SK-N-SH (cell line): ENCODE measurements at regions not wholly inside any gene's neighbourhood (a gene's known extent, or its start where the extent isn't known, plus 50 kb on each side); places are given as distances from the start of the nearest gene placed in this dataset.

ENCODE experiments used
- CTCF ChIA-PET: fragments of 300-600, 350-600 bp; formaldehyde crosslinking; extraction: SDS; loops from one replicate; lab custom pipeline; 2021; lab: Yijun Ruan, JAX
- POLR2A ChIA-PET: fragments of 350-600 bp; sonication (Branson Sonifier 250); formaldehyde crosslinking; extraction: SDS; loops from one replicate; lab custom pipeline; 2020; ENCODE audit warnings: antibody characterized with exemption, inconsistent platforms; lab: Yijun Ruan, JAX
- DNase-seq: peaks from one replicate; pipeline ENCODE4 v3.0.0; 2012
- H2AFZ ChIP-seq: fragments of 200-600 bp; sonication (generic); 2 replicates; pipeline ENCODE4 v1.8.1; 2016; ENCODE audit warnings: antibody characterized with exemption, mild to moderate bottlenecking, low read depth
- H3F3A ChIP-seq: fragments of 200-600 bp; sonication (generic); replicated peaks from 2 replicates; pipeline ENCODE3; 2016; ENCODE audit warnings: antibody characterized with exemption, mild to moderate bottlenecking; ENCODE audit not compliant: insufficient read depth
- H3K27ac ChIP-seq, 2 experiments: fragments of 200-500 bp in 1 of 2; fragments of 200-600 bp in 1 of 2; sonication (Bioruptor generic) in 1 of 2; sonication (generic), shearing (Covaris generic) in 1 of 2; 2 replicates each; pipeline versions ENCODE4 v1.5.1 to v1.6.1; 2014 to 2016; ENCODE audit warnings: low read depth in 2 of 2, inconsistent platforms in 1 of 2, low read length in 1 of 2, mild to moderate bottlenecking in 1 of 2, mixed read lengths in 1 of 2
- H3K27me3 ChIP-seq: fragments of 200-600 bp; sonication (generic), shearing (Covaris generic); 2 replicates; pipeline ENCODE4 v1.6.1; 2016; ENCODE audit warnings: mixed run types; ENCODE audit not compliant: insufficient read depth
- H3K36me3 ChIP-seq, 2 experiments: fragments of 200-500 bp in 1 of 2; fragments of 200-600 bp in 1 of 2; sonication (Bioruptor generic) in 1 of 2; sonication (generic) in 1 of 2; replicated peaks in 1 of 2; 2 replicates each; pipeline versions ENCODE3 to v1.5.1; 2014 to 2016; ENCODE audit warnings: low read length in 1 of 2, mild to moderate bottlenecking in 1 of 2; ENCODE audit not compliant: insufficient read depth in 2 of 2, control insufficient read depth in 1 of 2
- H3K4me1 ChIP-seq, 2 experiments: fragments of 200-500 bp in 1 of 2; fragments of 200-600 bp in 1 of 2; sonication (Bioruptor generic) in 1 of 2; sonication (generic), shearing (Covaris generic) in 1 of 2; 2 replicates each; pipeline versions ENCODE4 v1.5.1 to v1.6.1; 2014 to 2016; ENCODE audit warnings: low read depth in 1 of 2, low read length in 1 of 2, mixed run types in 1 of 2; ENCODE audit not compliant: insufficient read depth in 2 of 2, control insufficient read depth in 1 of 2
- H3K4me2 ChIP-seq: fragments of 200-600 bp; sonication (generic), shearing (Covaris generic); 2 replicates; pipeline ENCODE4 v1.6.1; 2017; ENCODE audit warnings: mixed run types
- H3K4me3 ChIP-seq, 2 experiments: fragments of 200-500 bp in 1 of 2; fragments of 200-600 bp in 1 of 2; sonication (Bioruptor generic) in 1 of 2; sonication (generic), shearing (Covaris generic) in 1 of 2; 2 replicates each; pipeline versions ENCODE4 v1.5.1 to v1.8.1; 2014 to 2016; ENCODE audit warnings: low read depth in 2 of 2, inconsistent platforms in 1 of 2, low read length in 1 of 2, mild to moderate bottlenecking in 1 of 2, mixed read lengths in 1 of 2, moderate library complexity in 1 of 2
- H3K79me2 ChIP-seq: fragments of 200-600 bp; sonication (generic); 2 replicates; pipeline ENCODE4 v1.8.1; 2017; ENCODE audit warnings: mild to moderate bottlenecking; ENCODE audit not compliant: insufficient read depth
- H3K9ac ChIP-seq: fragments of 200-600 bp; sonication (generic); 2 replicates; pipeline ENCODE4 v1.6.1; 2017; ENCODE audit warnings: mixed run types
- H3K9me2 ChIP-seq: fragments of 200-600 bp; sonication (generic); 2 replicates; pipeline ENCODE4 v1.6.1; 2017; ENCODE audit warnings: mixed run types
- H3K9me3 ChIP-seq: fragments of 200-600 bp; sonication (generic); 2 replicates; pipeline ENCODE4 v1.6.1; 2017; ENCODE audit warnings: mixed run types, mild to moderate bottlenecking, moderate library complexity
- H4K20me1 ChIP-seq: fragments of 200-600 bp; sonication (generic); 2 replicates; pipeline ENCODE4 v1.6.1; 2017; ENCODE audit warnings: mild to moderate bottlenecking, mixed run types; ENCODE audit not compliant: insufficient read depth
- ELF1 ChIP-seq: IDR thresholded peaks from 2 replicates; pipeline ENCODE4 v1.4.0; 2012
- FOXJ3 ChIP-seq: sonication (generic); formaldehyde crosslinking; IDR thresholded peaks from 2 replicates; pipeline ENCODE4 v1.5.1; 2020; ENCODE audit warnings: mild to moderate bottlenecking, missing genetic modification reagents
- GATA2 ChIP-seq: sonication (generic); formaldehyde crosslinking; IDR thresholded peaks from 2 replicates; pipeline ENCODE4 v1.5.0; 2020; ENCODE audit warnings: mild to moderate bottlenecking, missing genetic modification reagents
- JUND ChIP-seq: IDR thresholded peaks from 2 replicates; pipeline ENCODE4 v1.4.0; 2012
- MAX ChIP-seq: IDR thresholded peaks from 2 replicates; pipeline ENCODE4 v1.4.0; 2012; ENCODE audit warnings: low read depth
- MXI1 ChIP-seq: IDR thresholded peaks from 2 replicates; pipeline ENCODE4 v1.6.1; 2012; ENCODE audit warnings: mild to moderate bottlenecking, low read depth, low read length, improper control_type of control experiment
- NFIC ChIP-seq: IDR thresholded peaks from 2 replicates; pipeline ENCODE4 v1.4.0; 2012; ENCODE audit warnings: borderline replicate concordance
- POLR2AphosphoS5 ChIP-seq: IDR thresholded peaks from 2 replicates; pipeline ENCODE4 v1.6.1; 2012; ENCODE audit warnings: low read depth, low read length
- RAD21 ChIP-seq: IDR thresholded peaks from 2 replicates; pipeline ENCODE4 v1.6.1; 2012; ENCODE audit warnings: mild to moderate bottlenecking, low read length
- RCOR1 ChIP-seq: fragments of 150-350 bp; IDR thresholded peaks from 2 replicates; pipeline ENCODE4 v1.6.1; 2017; ENCODE audit warnings: antibody characterized with exemption, low read length
- RXRA ChIP-seq: IDR thresholded peaks from 2 replicates; pipeline ENCODE4 v1.4.0; 2012; ENCODE audit warnings: low read depth, mild to moderate bottlenecking, borderline replicate concordance
- TAF1 ChIP-seq: IDR thresholded peaks from 2 replicates; pipeline ENCODE4 v1.6.1; 2012; ENCODE audit warnings: low read depth, mild to moderate bottlenecking, low read length, moderate library complexity, borderline replicate concordance
- TCF12 ChIP-seq: IDR thresholded peaks from 2 replicates; pipeline ENCODE4 v1.4.0; 2012
- WGBS: methylation state at CpG from one replicate; pipeline ENCODE4 v1.1.6; 2017; ENCODE audit warnings: low lambda C conversion rate; 5-methylcytosine and 5-hydroxymethylcytosine counted together
- TF ChIP-seq, protein P1 (sequence below): fragments of 150-350 bp; IDR thresholded peaks from 2 replicates; pipeline ENCODE4 v1.6.1; 2017; ENCODE audit warnings: antibody characterized with exemption, low read length, low read depth, borderline replicate concordance
- TF ChIP-seq, protein P2 (sequence below): fragments of 150-350 bp; IDR thresholded peaks from 2 replicates; pipeline ENCODE4 v1.6.1; 2016; ENCODE audit warnings: mild to moderate bottlenecking, low read depth, low read length
- TF ChIP-seq, protein P3 (sequence below): IDR thresholded peaks from 2 replicates; pipeline ENCODE4 v1.4.0; 2012; ENCODE audit warnings: low read depth, borderline replicate concordance

DNA sequence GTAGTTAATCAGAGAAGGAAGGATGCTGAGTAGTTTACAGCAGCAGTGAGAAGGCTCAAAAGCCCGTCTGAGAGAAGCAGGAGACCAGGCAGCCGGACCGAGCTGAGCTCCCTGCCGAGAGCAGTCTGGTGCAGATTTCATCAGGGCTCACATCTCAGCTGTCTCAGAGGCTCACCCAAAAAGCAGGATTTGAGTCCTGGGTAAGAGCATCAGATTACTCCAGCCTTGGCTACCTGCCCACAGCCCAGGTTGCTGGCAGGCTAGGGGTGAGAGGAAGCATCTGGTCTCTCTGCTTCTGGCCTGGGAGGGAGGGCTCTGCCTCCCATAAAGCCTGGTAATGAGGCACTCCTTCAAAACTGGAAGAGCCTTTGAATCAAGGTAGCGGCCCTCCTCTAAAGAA is 140.5 kb downstream of the ST6GAL2 start:
- ChIA-PET POLR2A (no interaction called here), CTCF (no interaction called here)
- H3K79me2 ChIP-seq: no peaks in the 10 kb centered on the region
- DNase-seq: peak; percentile 56
- H3K4me3 ChIP-seq: no peak overlapping the region
- no peaks in the 10 kb centered on the region for H3F3A ChIP-seq
- H3K27ac ChIP-seq: peak overlapping the region in 1 of 2 experiments; percentile 77; a peak in 2 of 4 replicates
- no peaks in the 10 kb centered on the region for H3K9me2 ChIP-seq
- WGBS: 19% methylated on average over 5 of the region's 5 CpGs
- no peaks in the 10 kb centered on the region for H3K27me3 ChIP-seq
- no peak for TF ChIP-seq TCF12
- TF ChIP-seq GATA2 (CRISPR knock-in tag): peak; percentile 82
- TF ChIP-seq MXI1: no peak
- peak; percentile 57; the same call in 1 of the 2 replicates for TF ChIP-seq RCOR1
- no peak for TF ChIP-seq MAX
- peak; percentile 19; the same call in 1 of the 2 replicates for TF ChIP-seq RAD21
- no peaks in the 10 kb centered on the region for H4K20me1 ChIP-seq
- H2AFZ ChIP-seq: no peak overlapping the region
- H3K9me3 ChIP-seq: no peaks in the 10 kb centered on the region
- no peak overlapping the region for H3K4me2 ChIP-seq
- peaks cover 0 to 8% of the 10 kb centered on the region in 2 experiments; a peak in 2 of 4 replicates for H3K4me1 ChIP-seq
- no peak overlapping the region for H3K9ac ChIP-seq
- H3K36me3 ChIP-seq: no peaks in the 10 kb centered on the region

- Histone ChIP-seq H4K20me1 (no peaks in the 10 kb centered on the region), H2AFZ (no peak overlapping the region), H3K9me3 (no peaks in the 10 kb centered on the region), H3K4me3 (no peak overlapping the region), H3K79me2 (no peaks in the 10 kb centered on the region), H3K27ac (no peak overlapping the region), H3F3A (no peaks in the 10 kb centered on the region), H3K4me2 (no peak overlapping the region), H3K9ac (no peak overlapping the region), H3K9me2 (no peaks in the 10 kb centered on the region), H3K4me1 (peaks cover 0 to 9% of the 10 kb centered on the region in 2 experiments; a peak in 2 of 4 replicates), H3K27me3 (no peaks in the 10 kb centered on the region), H3K36me3 (no peaks in the 10 kb centered on the region)
- ChIA-PET POLR2A (no interaction called here), CTCF (no interaction called here)
- DNase-seq: no peak
- 16% methylated on average over 2 of the region's 2 CpGs for WGBS
- TF ChIP-seq, protein P1, sequence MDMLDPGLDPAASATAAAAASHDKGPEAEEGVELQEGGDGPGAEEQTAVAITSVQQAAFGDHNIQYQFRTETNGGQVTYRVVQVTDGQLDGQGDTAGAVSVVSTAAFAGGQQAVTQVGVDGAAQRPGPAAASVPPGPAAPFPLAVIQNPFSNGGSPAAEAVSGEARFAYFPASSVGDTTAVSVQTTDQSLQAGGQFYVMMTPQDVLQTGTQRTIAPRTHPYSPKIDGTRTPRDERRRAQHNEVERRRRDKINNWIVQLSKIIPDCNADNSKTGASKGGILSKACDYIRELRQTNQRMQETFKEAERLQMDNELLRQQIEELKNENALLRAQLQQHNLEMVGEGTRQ: no peak
- no peak for TF ChIP-seq ELF1
- no peak for TF ChIP-seq RAD21
- TF ChIP-seq, protein P2, sequence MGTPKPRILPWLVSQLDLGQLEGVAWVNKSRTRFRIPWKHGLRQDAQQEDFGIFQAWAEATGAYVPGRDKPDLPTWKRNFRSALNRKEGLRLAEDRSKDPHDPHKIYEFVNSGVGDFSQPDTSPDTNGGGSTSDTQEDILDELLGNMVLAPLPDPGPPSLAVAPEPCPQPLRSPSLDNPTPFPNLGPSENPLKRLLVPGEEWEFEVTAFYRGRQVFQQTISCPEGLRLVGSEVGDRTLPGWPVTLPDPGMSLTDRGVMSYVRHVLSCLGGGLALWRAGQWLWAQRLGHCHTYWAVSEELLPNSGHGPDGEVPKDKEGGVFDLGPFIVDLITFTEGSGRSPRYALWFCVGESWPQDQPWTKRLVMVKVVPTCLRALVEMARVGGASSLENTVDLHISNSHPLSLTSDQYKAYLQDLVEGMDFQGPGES: no peak
- TF ChIP-seq POLR2AphosphoS5: no peak
- TF ChIP-seq NFIC: no peak
- TF ChIP-seq TAF1: no peak
- TF ChIP-seq RXRA: no peak
- TF ChIP-seq TCF12: no peak
- TF ChIP-seq JUND: no peak
- TF ChIP-seq MAX: no peak
- TF ChIP-seq, protein P3, sequence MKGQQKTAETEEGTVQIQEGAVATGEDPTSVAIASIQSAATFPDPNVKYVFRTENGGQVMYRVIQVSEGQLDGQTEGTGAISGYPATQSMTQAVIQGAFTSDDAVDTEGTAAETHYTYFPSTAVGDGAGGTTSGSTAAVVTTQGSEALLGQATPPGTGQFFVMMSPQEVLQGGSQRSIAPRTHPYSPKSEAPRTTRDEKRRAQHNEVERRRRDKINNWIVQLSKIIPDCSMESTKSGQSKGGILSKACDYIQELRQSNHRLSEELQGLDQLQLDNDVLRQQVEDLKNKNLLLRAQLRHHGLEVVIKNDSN: no peak
- TF ChIP-seq RCOR1: no peak
- TF ChIP-seq FOXJ3 (CRISPR knock-in tag): no peak
Measured at GRCh38 chr2:106749823-106750222, 136.1 kb downstream of the ST6GAL2 start.
